Right ventricle myocardium superior (tissue), 1 donor: ENCODE measurements at regions not wholly inside any gene's neighbourhood (a gene's known extent, or its start where the extent isn't known, plus 50 kb on each side); places are given as distances from the start of the nearest gene placed in this dataset.

Experiments used
- ATAC-seq: fragments of 200-7000 bp; cut with Tn5 transposase; one replicate; pipeline ENCODE4 v1.9.1; 2020; ENCODE audit warnings: mild to moderate bottlenecking; ENCODE audit not compliant: poor library complexity
- DNase-seq: peaks from one replicate; pipeline ENCODE4 v3.0.0-alpha.2; 2020
- intact Hi-C: fragments of 100-400 bp; cut with DNase I; formaldehyde crosslinking; loops from one replicate; pipeline ENCODE4 v1.11.2; 2022
- donor health status: DM: no; HTN: yes; CAD: no; lungs with severe emphysema.

- no peak for DNase-seq
- no peak for ATAC-seq
- intact Hi-C loops = no loop called here
These were observed 358.2 kb upstream of the TLE4 start for GRCh38 chr9:79213417-79214125.

- ATAC-seq = no peak
- intact Hi-C loops = no loop called here
- DNase-seq = no peak
These were observed 355.9 kb upstream of the TLE4 start for GRCh38 chr9:79215821-79216220.

GRCh38 chr9:79220251-79220650 is 351.5 kb upstream of the TLE4 start:
- DNase-seq = no peak
- intact Hi-C loops = no loop called here
- no peak for ATAC-seq

- ATAC-seq = no peak
- DNase-seq = no peak
- intact Hi-C loops = no loop called here
These were observed 351.1 kb upstream of the TLE4 start for GRCh38 chr9:79220666-79221065.

GRCh38 chr9:79221084-79221483 is 350.7 kb upstream of the TLE4 start:
- no peak for ATAC-seq
- intact Hi-C loops = no loop called here

GRCh38 chr9:79222483-79222882 is 349.3 kb upstream of the TLE4 start:
- DNase-seq (no peak), ATAC-seq (no peak)
- intact Hi-C loops = no loop called here

More at GRCh38 chr9:79221084-79221483, 350.7 kb upstream of the TLE4 start:
- DNase-seq = no peak

- ATAC-seq (no peak), DNase-seq (no peak)
- intact Hi-C loops = no loop called here
These were observed 346.9 kb upstream of the TLE4 start for GRCh38 chr9:79224672-79225433.

GRCh38 chr9:79233542-79233941 is 338.2 kb upstream of the TLE4 start:
- DNase-seq (no peak), ATAC-seq (no peak)
- intact Hi-C loops = no loop called here

- ATAC-seq = no peak
- intact Hi-C loops = no loop called here
- no peak for DNase-seq
These were observed 335.3 kb upstream of the TLE4 start for GRCh38 chr9:79236466-79236865.

GRCh38 chr9:79237861-79238260 is 333.9 kb upstream of the TLE4 start:
- ATAC-seq = no peak
- no peak for DNase-seq
- intact Hi-C loops = no loop called here

- intact Hi-C loops = no loop called here
- DNase-seq (no peak), ATAC-seq (no peak)
These were observed 331.0 kb upstream of the TLE4 start for GRCh38 chr9:79240774-79241173.

GRCh38 chr9:79242489-79242888 is 329.3 kb upstream of the TLE4 start:
- intact Hi-C loops = no loop called here
- ATAC-seq (no peak), DNase-seq (no peak)

GRCh38 chr9:79246170-79246569 is 325.6 kb upstream of the TLE4 start:
- ATAC-seq = no peak
- intact Hi-C loops = no loop called here
- no peak for DNase-seq

GRCh38 chr9:79247021-79247420 is 324.7 kb upstream of the TLE4 start:
- intact Hi-C loops = no loop called here
- DNase-seq (no peak), ATAC-seq (no peak)

GRCh38 chr9:79250806-79251205 is 321.0 kb upstream of the TLE4 start:
- intact Hi-C loops = no loop called here
- no peak for DNase-seq
- no peak for ATAC-seq

- intact Hi-C loops = no loop called here
- DNase-seq (no peak), ATAC-seq (no peak)
These were observed 316.7 kb upstream of the TLE4 start for GRCh38 chr9:79254900-79255650.

- intact Hi-C loops = no loop called here
- ATAC-seq = no peak
- no peak for DNase-seq
These were observed 316.0 kb upstream of the TLE4 start for GRCh38 chr9:79255651-79256260.

GRCh38 chr9:79256691-79257213 is 315.0 kb upstream of the TLE4 start:
- intact Hi-C loops = no loop called here
- DNase-seq (no peak), ATAC-seq (no peak)

- DNase-seq (no peak), ATAC-seq (no peak)
- intact Hi-C loops = no loop called here
These were observed 314.5 kb upstream of the TLE4 start for GRCh38 chr9:79257228-79257781.
